OCI-LY7 (cell line): ENCODE measurements at regions not wholly inside any gene's neighbourhood (a gene's known extent, or its start where the extent isn't known, plus 50 kb on each side); places are given as distances from the start of the nearest gene placed in this dataset.
A peak's percentile ranks its signal among the peaks of the same experiment; 100 is the strongest.

Experiments used
- BruUV-seq: library from RNA; stranded (reverse); fragments of 400-500 nt; replicated peaks from 2 replicates; lab custom pipeline; 2021; lab: Mats Ljungman, UMichigan
- CTCF ChIA-PET: fragments of 300-600 bp; sonication (Branson Sonifier 250); formaldehyde crosslinking; loops from one replicate; lab custom pipeline; 2022; ENCODE audit warnings: antibody characterized with exemption; ENCODE audit not compliant: unreplicated experiment; lab: Charles Lee
- POLR2A ChIA-PET: fragments of 300-600 bp; sonication (Branson Sonifier 250); formaldehyde crosslinking; loops from one replicate; lab custom pipeline; 2022; ENCODE audit warnings: antibody characterized with exemption; lab: Charles Lee
- DNase-seq: peaks from one replicate; pipeline ENCODE4 v3.0.0-alpha.2; 2015; ENCODE audit warnings: low spot score
- H2AFZ ChIP-seq: fragments of 200-600 bp; sonication (generic), shearing (Covaris generic); 2 replicates; pipeline ENCODE4 v1.6.1; 2014; ENCODE audit warnings: mild to moderate bottlenecking, antibody characterized with exemption, low read length, moderate library complexity
- H3K27ac ChIP-seq: fragments of 200-600 bp; sonication (generic); 2 replicates; pipeline ENCODE4 v1.5.1; 2014; ENCODE audit warnings: mixed run types, low read depth, mild to moderate bottlenecking, moderate library complexity, low read length, inconsistent platforms; ENCODE audit not compliant: poor library complexity, severe bottlenecking
- H3K36me3 ChIP-seq: fragments of 200-600 bp; sonication (generic); 2 replicates; pipeline ENCODE4 v1.6.1; 2014; ENCODE audit warnings: mild to moderate bottlenecking, antibody characterized with exemption, low read length, moderate library complexity, mixed read lengths; ENCODE audit not compliant: insufficient read depth
- H3K4me1 ChIP-seq: fragments of 200-600 bp; sonication (generic); 2 replicates; pipeline ENCODE4 v1.5.1; 2014; ENCODE audit warnings: mild to moderate bottlenecking, low read length; ENCODE audit not compliant: insufficient read depth, poor library complexity, severe bottlenecking
- H3K4me2 ChIP-seq: fragments of 200-600 bp; sonication (generic); 2 replicates; pipeline ENCODE4 v1.6.1; 2014; ENCODE audit warnings: mild to moderate bottlenecking, low read length
- H3K4me3 ChIP-seq: fragments of 200-600 bp; sonication (generic); 2 replicates; pipeline ENCODE4 v1.5.1; 2014; ENCODE audit warnings: mild to moderate bottlenecking, low read depth, low read length; ENCODE audit not compliant: poor library complexity, severe bottlenecking
- H3K79me2 ChIP-seq: fragments of 200-600 bp; sonication (generic); 2 replicates; pipeline ENCODE4 v1.6.1; 2016; ENCODE audit warnings: low read depth, mild to moderate bottlenecking, low read length, moderate library complexity, mixed read lengths; ENCODE audit not compliant: insufficient read depth
- H3K9me2 ChIP-seq: fragments of 200-600 bp; sonication (generic); 2 replicates; pipeline ENCODE4 v1.6.1; 2016; ENCODE audit warnings: mild to moderate bottlenecking, low read length, mixed read lengths; ENCODE audit not compliant: insufficient read depth
- H3K9me3 ChIP-seq: fragments of 200-600 bp; sonication (generic); 2 replicates; pipeline ENCODE4 v1.6.1; 2014; ENCODE audit warnings: mild to moderate bottlenecking, mixed run types, low read length, mixed read lengths
- H4K20me1 ChIP-seq: fragments of 200-600 bp; sonication (generic); 2 replicates; pipeline ENCODE4 v1.6.1; 2014; ENCODE audit warnings: mild to moderate bottlenecking, antibody characterized with exemption, low read length, moderate library complexity, mixed read lengths; ENCODE audit not compliant: insufficient read depth
- CTCF ChIP-seq: fragments of 200-600 bp; sonication (generic); conservative IDR thresholded peaks from 2 replicates; pipeline ENCODE4 v1.5.1; 2014; ENCODE audit warnings: mild to moderate bottlenecking, antibody characterized with exemption, low read length, moderate library complexity, mixed read lengths
- EZH2phosphoT487 ChIP-seq: fragments of 200-600 bp; sonication (generic); IDR thresholded peaks from 2 replicates; pipeline ENCODE4 v1.6.1; 2018; ENCODE audit warnings: low read depth, borderline replicate concordance, mild to moderate bottlenecking, mixed run types, antibody characterized with exemption, low read length, moderate library complexity, mixed read lengths
- intact Hi-C: fragments of 100-400 bp; cut with micrococcal nuclease; formaldehyde crosslinking; loops from one replicate; pipeline ENCODE4 v1.10.0; 2022; ENCODE audit not compliant: unreplicated experiment

DNA sequence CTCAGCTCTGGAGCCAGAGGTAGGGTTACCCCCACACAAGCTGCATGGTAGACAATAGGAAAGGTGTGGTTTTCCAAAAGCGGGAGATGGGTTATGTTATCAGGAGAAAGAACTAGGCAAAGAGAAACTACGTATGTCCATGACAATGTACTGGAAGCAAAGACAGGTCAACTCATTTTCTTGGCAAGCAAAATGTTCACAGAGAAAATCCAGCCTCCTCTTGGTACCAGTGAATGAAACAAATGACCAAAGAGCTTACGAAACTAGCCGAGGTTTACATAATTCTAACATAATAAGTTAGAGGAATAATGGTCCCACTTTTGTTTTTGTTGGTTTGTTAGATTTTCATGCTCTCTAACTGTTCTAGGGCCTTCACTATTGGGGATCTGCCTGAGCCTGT is 338.1 kb upstream of the TGFBR2 start:
- Histone ChIP-seq H3K27ac (no peak overlapping the region), H4K20me1 (no peaks in the 10 kb centered on the region), H3K9me3 (no peaks in the 10 kb centered on the region), H3K4me3 (no peak overlapping the region), H3K4me2 (no peak overlapping the region), H3K79me2 (no peaks in the 10 kb centered on the region), H2AFZ (no peak overlapping the region), H3K36me3 (no peaks in the 10 kb centered on the region), H3K9me2 (no peaks in the 10 kb centered on the region), H3K4me1 (peaks cover 7% of the 10 kb centered on the region)
- intact Hi-C loops: no loop called here
- no TSS peak for BruUV-seq
- TF ChIP-seq EZH2phosphoT487 (no peak), CTCF (no peak)
- no peak for DNase-seq
- POLR2A ChIA-PET: no interaction called here
- CTCF ChIA-PET: no interaction called here

DNA sequence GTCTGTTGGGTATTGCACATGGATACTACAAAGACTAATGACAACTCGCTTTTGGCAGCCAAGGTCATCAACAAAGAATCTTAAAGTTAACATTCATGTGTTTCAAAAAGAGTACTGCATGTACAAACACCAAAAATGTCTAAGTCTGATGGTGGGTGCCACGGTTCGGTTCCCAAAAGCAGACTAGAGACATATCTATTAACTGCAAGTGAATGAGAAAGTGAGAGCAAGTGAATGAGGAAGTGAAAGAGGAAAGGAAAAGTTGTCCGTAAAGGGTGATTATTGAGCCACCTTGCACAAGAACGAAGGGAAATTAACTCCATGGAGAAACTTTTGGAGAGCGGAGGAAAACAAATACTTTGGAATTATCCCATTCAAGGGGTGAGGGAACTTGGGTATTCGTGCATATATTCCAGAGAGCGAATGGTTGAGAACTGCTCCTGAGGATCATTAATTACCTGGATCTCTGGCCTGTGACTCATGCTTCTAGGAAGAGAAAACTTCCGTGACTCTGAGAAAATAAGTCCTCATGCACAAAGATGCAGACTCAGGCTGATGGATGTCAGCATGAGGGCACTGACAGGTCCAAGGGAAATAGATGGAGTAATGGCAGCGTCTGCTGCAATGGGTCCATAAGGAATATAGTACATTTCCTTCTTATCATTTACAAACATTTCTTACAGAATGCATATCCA is 336.5 kb upstream of the TGFBR2 start:
- TF ChIP-seq EZH2phosphoT487: no peak
- Histone ChIP-seq H3K9me2 (no peaks in the 10 kb centered on the region), H3K36me3 (no peaks in the 10 kb centered on the region), H3K4me1 (peaks cover 7% of the 10 kb centered on the region), H2AFZ (no peak overlapping the region), H3K4me2 (peak overlapping the region; percentile 9; the same call in 1 of the 2 replicates), H3K27ac (no peak overlapping the region), H3K79me2 (no peaks in the 10 kb centered on the region), H4K20me1 (no peaks in the 10 kb centered on the region), H3K9me3 (no peaks in the 10 kb centered on the region), H3K4me3 (no peak overlapping the region)
- peak; percentile 32 for DNase-seq
- intact Hi-C loops: no loop called here
- CTCF ChIA-PET: no interaction called here
- POLR2A ChIA-PET: no interaction called here
- BruUV-seq: no TSS peak

- Histone ChIP-seq H2AFZ (no peak overlapping the region), H3K9me2 (no peaks in the 10 kb centered on the region), H3K4me3 (no peak overlapping the region), H3K27ac (no peak overlapping the region), H3K9me3 (no peaks in the 10 kb centered on the region), H3K4me1 (peaks cover 7% of the 10 kb centered on the region), H3K79me2 (no peaks in the 10 kb centered on the region), H4K20me1 (no peaks in the 10 kb centered on the region), H3K4me2 (no peak overlapping the region), H3K36me3 (no peaks in the 10 kb centered on the region)
- intact Hi-C loops: no loop called here
- ChIA-PET CTCF (no interaction called here), POLR2A (interaction anchor here (0.7 kb wide), 2 partner anchors 17 to 1634 kb away, joined by 4 read pairs; no protein-coding TSS in a partner anchor)
- BruUV-seq: no TSS peak
- DNase-seq: no peak
- no peak for TF ChIP-seq EZH2phosphoT487
- TF ChIP-seq CTCF: no peak
These were observed 334.6 kb upstream of the TGFBR2 start for GRCh38 chr3:30271781-30272180.
